ENCODE measurements at regions not wholly inside any gene's neighbourhood (a gene's known extent, or its start where the extent isn't known, plus 50 kb on each side); places are given as distances from the start of the nearest gene placed in this dataset.

- in situ Hi-C loops (cut with HindIII; ENCODE audit: low sequenced_read_pairs): no loop called here
Measured at GRCh38 chr3:182243625-182244024, 531.9 kb downstream of the SOX2 start.

GRCh38 chr3:182244222-182244971, 532.7 kb downstream of the SOX2 start:
- in situ Hi-C loops (cut with HindIII; ENCODE audit: low sequenced_read_pairs): no loop called here

GRCh38 chr3:182245059-182245458, 533.3 kb downstream of the SOX2 start:
- in situ Hi-C loops (cut with HindIII; ENCODE audit: low sequenced_read_pairs): no loop called here

- in situ Hi-C loops (cut with HindIII; ENCODE audit: low sequenced_read_pairs): no loop called here
Measured at GRCh38 chr3:182246870-182247269, 535.1 kb downstream of the SOX2 start.

- in situ Hi-C loops (cut with HindIII; ENCODE audit: low sequenced_read_pairs): no loop called here
Measured at GRCh38 chr3:182248349-182248880, 536.7 kb downstream of the SOX2 start.

- in situ Hi-C loops (cut with HindIII; ENCODE audit: low sequenced_read_pairs): no loop called here
Measured at GRCh38 chr3:182252802-182253201, 540.5 kb upstream of the ATP11B start.

GRCh38 chr3:182255158-182255557, 538.1 kb upstream of the ATP11B start:
- in situ Hi-C loops (cut with HindIII; ENCODE audit: low sequenced_read_pairs): no loop called here

- in situ Hi-C loops (cut with HindIII; ENCODE audit: low sequenced_read_pairs): no loop called here
Measured at GRCh38 chr3:182257361-182257760, 535.9 kb upstream of the ATP11B start.

GRCh38 chr3:182258538-182259177, 534.6 kb upstream of the ATP11B start:
- in situ Hi-C loops (cut with HindIII; ENCODE audit: low sequenced_read_pairs): no loop called here

GRCh38 chr3:182259579-182259978, 533.7 kb upstream of the ATP11B start:
- in situ Hi-C loops (cut with HindIII; ENCODE audit: low sequenced_read_pairs): no loop called here

- in situ Hi-C loops (cut with HindIII; ENCODE audit: low sequenced_read_pairs): no loop called here
Measured at GRCh38 chr3:182261041-182261440, 532.3 kb upstream of the ATP11B start.

GRCh38 chr3:182268711-182269110, 524.6 kb upstream of the ATP11B start:
- in situ Hi-C loops (cut with HindIII; ENCODE audit: low sequenced_read_pairs): no loop called here

- in situ Hi-C loops (cut with HindIII; ENCODE audit: low sequenced_read_pairs): no loop called here
Measured at GRCh38 chr3:182276512-182276911, 516.8 kb upstream of the ATP11B start.

GRCh38 chr3:182284793-182285192, 508.5 kb upstream of the ATP11B start:
- in situ Hi-C loops (cut with HindIII; ENCODE audit: low sequenced_read_pairs): no loop called here

- in situ Hi-C loops (cut with HindIII; ENCODE audit: low sequenced_read_pairs): no loop called here
Measured at GRCh38 chr3:182292591-182292990, 500.7 kb upstream of the ATP11B start.

- in situ Hi-C loops (cut with HindIII; ENCODE audit: low sequenced_read_pairs): no loop called here
Measured at GRCh38 chr3:182294256-182294655, 499.0 kb upstream of the ATP11B start.

- in situ Hi-C loops (cut with HindIII; ENCODE audit: low sequenced_read_pairs): no loop called here
Measured at GRCh38 chr3:182294696-182295095, 498.6 kb upstream of the ATP11B start.

- in situ Hi-C loops (cut with HindIII; ENCODE audit: low sequenced_read_pairs): no loop called here
Measured at GRCh38 chr3:182300266-182300665, 493.0 kb upstream of the ATP11B start.

GRCh38 chr3:182303169-182303568, 490.1 kb upstream of the ATP11B start:
- in situ Hi-C loops (cut with HindIII; ENCODE audit: low sequenced_read_pairs): no loop called here

- in situ Hi-C loops (cut with HindIII; ENCODE audit: low sequenced_read_pairs): no loop called here
Measured at GRCh38 chr3:182305881-182306665, 487.2 kb upstream of the ATP11B start.

- in situ Hi-C loops (cut with HindIII; ENCODE audit: low sequenced_read_pairs): no loop called here
Measured at GRCh38 chr3:182308328-182308727, 485.0 kb upstream of the ATP11B start.

GRCh38 chr3:182309120-182309519, 484.2 kb upstream of the ATP11B start:
- in situ Hi-C loops (cut with HindIII; ENCODE audit: low sequenced_read_pairs): no loop called here

Data from endothelial cell of hepatic sinusoid (primary cell).